A549 (cell line): ENCODE measurements at regions not wholly inside any gene's neighbourhood (a gene's known extent, or its start where the extent isn't known, plus 50 kb on each side); places are given as distances from the start of the nearest gene placed in this dataset.
A peak's percentile ranks its signal among the peaks of the same experiment; 100 is the strongest.

Experiments
- ATAC-seq, 2 experiments: fragments of 200-7000 bp in 1 of 2; fragments of >200 bp in 1 of 2; cut with Nextera tagmentation in 1 of 2; cut with Tn5 transposase in 1 of 2; 3 replicates each; pipeline versions ENCODE4 v1.8.0 to v1.9.1; 2018 to 2020; ENCODE audit warnings: mild to moderate bottlenecking in 1 of 2, moderate library complexity in 1 of 2
- CTCF ChIA-PET: fragments of 300-600 bp; sonication (Branson Sonifier 250); formaldehyde crosslinking; extraction: SDS; loops from one replicate; lab custom pipeline; 2021; ENCODE audit warnings: antibody characterized with exemption, inconsistent platforms; lab: Yijun Ruan, JAX
- POLR2A ChIA-PET: fragments of 350-600 bp; formaldehyde crosslinking; extraction: SDS; loops from one replicate; lab custom pipeline; 2021; ENCODE audit warnings: antibody characterized with exemption, inconsistent platforms; lab: Yijun Ruan, JAX
- DNase-seq, 2 experiments: peaks; one replicate each; pipeline versions ENCODE4 v3.0.0 to v3.0.0-alpha.2; 2011 to 2016; ENCODE audit warnings: low read depth in 1 of 2, low spot score in 1 of 2
- FAIRE-seq: peaks from 2 replicates; lab custom pipeline; 2011; peaks lifted over from hg19 to GRCh38; lab: Jason Lieb, UNC
- H3K27ac ChIP-seq, 2 experiments: fragments of >200 bp; sonication (Bioruptor Twin); formaldehyde crosslinking; 3 replicates each; pipeline ENCODE4 v1.5.1; 2016 to 2017
- H3K4me1 ChIP-seq: fragments of >200 bp; sonication (Bioruptor Twin); formaldehyde crosslinking; 3 replicates; pipeline ENCODE4 v1.6.1; 2016
- H3K4me2 ChIP-seq: fragments of >200 bp; sonication (Bioruptor Twin); formaldehyde crosslinking; 3 replicates; pipeline ENCODE4 v1.6.1; 2016
- H3K4me3 ChIP-seq: fragments of >200 bp; sonication (Bioruptor Twin); formaldehyde crosslinking; 3 replicates; pipeline ENCODE4 v1.5.1; 2016
- H3K9me3 ChIP-seq: fragments of >200 bp; sonication (Bioruptor Twin); formaldehyde crosslinking; 3 replicates; pipeline ENCODE4 v1.6.1; 2016
- CBX2 ChIP-seq: fragments of 200-600 bp; sonication (generic); IDR thresholded peaks from 2 replicates; pipeline ENCODE4 v1.6.1; 2016; ENCODE audit warnings: low read depth, mild to moderate bottlenecking, borderline replicate concordance
- CHD2 ChIP-seq: fragments of 150-350 bp; IDR thresholded peaks from 2 replicates; pipeline ENCODE4 v1.6.1; 2014; ENCODE audit warnings: low read length; ENCODE audit not compliant: partially characterized antibody
- HDAC2 ChIP-seq: fragments of 200-600 bp; sonication (generic); IDR thresholded peaks from 2 replicates; pipeline ENCODE4 v1.6.1; 2016
- JUN ChIP-seq, 2 experiments: fragments of >200 bp; sonication (Bioruptor Twin); formaldehyde crosslinking; IDR thresholded peaks; 2 replicates in 1 of 2; 3 replicates in 1 of 2; pipeline ENCODE4 v1.6.1; 2016 to 2017
- JUNB ChIP-seq: fragments of >200 bp; sonication (Bioruptor Twin); formaldehyde crosslinking; IDR thresholded peaks from 2 replicates; pipeline ENCODE4 v1.6.1; 2016
- KDM1A ChIP-seq: fragments of 200-600 bp; sonication (generic); IDR thresholded peaks from 2 replicates; pipeline ENCODE4 v1.6.1; 2016; ENCODE audit warnings: low read depth, mild to moderate bottlenecking
- MAX ChIP-seq: IDR thresholded peaks from 2 replicates; pipeline ENCODE4 v1.6.1; 2012
- MYC ChIP-seq: IDR thresholded peaks from 2 replicates; pipeline ENCODE4 v1.6.1; 2012; ENCODE audit warnings: mild to moderate bottlenecking, inconsistent platforms, low read length, improper control_type of control experiment, borderline replicate concordance
- NFE2L2 ChIP-seq: fragments of 150-350 bp; conservative IDR thresholded peaks from 2 replicates; pipeline ENCODE4 v1.6.1; 2014; ENCODE audit warnings: low read length
- NPAS2 ChIP-seq: fragments of 250-450 bp; sonication (Bioruptor Pico); IDR thresholded peaks from 2 replicates; pipeline ENCODE4 v1.8.0; 2022; ENCODE audit warnings: mild to moderate bottlenecking, moderate library complexity, borderline replicate concordance
- PBX3 ChIP-seq: IDR thresholded peaks from 2 replicates; pipeline ENCODE4 v1.6.1; 2012
- RAD21 ChIP-seq, 2 experiments: fragments of >200 bp in 1 of 2; sonication (Bioruptor Twin) in 1 of 2; formaldehyde crosslinking in 1 of 2; IDR thresholded peaks in 1 of 2; conservative IDR thresholded peaks in 1 of 2; 2 replicates in 1 of 2; 3 replicates in 1 of 2; pipeline ENCODE4 v1.6.1; 2012 to 2018; ENCODE audit warnings: inconsistent platforms in 1 of 2
- SMC3 ChIP-seq: fragments of >200 bp; sonication (Bioruptor Twin); formaldehyde crosslinking; IDR thresholded peaks from 3 replicates; pipeline ENCODE4 v1.6.1; 2018; ENCODE audit warnings: inconsistent platforms
- TFCP2L1 ChIP-seq: fragments of 250-450 bp; sonication (Bioruptor Pico); IDR thresholded peaks from 2 replicates; pipeline ENCODE4 v1.5.0; 2021; ENCODE audit warnings: mild to moderate bottlenecking
- TP53 ChIP-seq: fragments of 250-450 bp; sonication (Bioruptor Pico); IDR thresholded peaks from 2 replicates; pipeline ENCODE4 v1.5.0; 2021; ENCODE audit warnings: mild to moderate bottlenecking, moderate library complexity
- USF2 ChIP-seq: fragments of 450-650 bp; IDR thresholded peaks from 2 replicates; pipeline ENCODE4 v1.6.1; 2014; ENCODE audit warnings: antibody characterized with exemption
- ZC3H11A ChIP-seq: fragments of 450-650 bp; IDR thresholded peaks from 2 replicates; pipeline ENCODE4 v1.6.1; 2014; ENCODE audit warnings: antibody characterized with exemption, mild to moderate bottlenecking
- ZNF302 ChIP-seq: fragments of 250-450 bp; sonication (Bioruptor Pico); IDR thresholded peaks from 2 replicates; pipeline ENCODE4 v1.9.0; 2021; ENCODE audit warnings: inconsistent platforms, mild to moderate bottlenecking, moderate library complexity
- WGBS: methylation state at CpG from one replicate; pipeline ENCODE4 v1.1.6; 2017; ENCODE audit errors: missing lambda C conversion rate; 5-methylcytosine and 5-hydroxymethylcytosine counted together
- TF ChIP-seq, protein P1 (sequence below): fragments of 250-450 bp; sonication (Bioruptor Pico); IDR thresholded peaks from 2 replicates; pipeline ENCODE4 v1.5.0; 2021; ENCODE audit warnings: mild to moderate bottlenecking, moderate library complexity, borderline replicate concordance
- TF ChIP-seq, protein P2 (sequence below): fragments of >200 bp; sonication (Bioruptor Twin); formaldehyde crosslinking; IDR thresholded peaks from 2 replicates; pipeline ENCODE4 v1.6.1; 2016
- TF ChIP-seq, protein P3 (sequence below): fragments of >200 bp; sonication (Bioruptor Twin); formaldehyde crosslinking; IDR thresholded peaks from 3 replicates; pipeline ENCODE4 v1.5.1; 2016

DNA sequence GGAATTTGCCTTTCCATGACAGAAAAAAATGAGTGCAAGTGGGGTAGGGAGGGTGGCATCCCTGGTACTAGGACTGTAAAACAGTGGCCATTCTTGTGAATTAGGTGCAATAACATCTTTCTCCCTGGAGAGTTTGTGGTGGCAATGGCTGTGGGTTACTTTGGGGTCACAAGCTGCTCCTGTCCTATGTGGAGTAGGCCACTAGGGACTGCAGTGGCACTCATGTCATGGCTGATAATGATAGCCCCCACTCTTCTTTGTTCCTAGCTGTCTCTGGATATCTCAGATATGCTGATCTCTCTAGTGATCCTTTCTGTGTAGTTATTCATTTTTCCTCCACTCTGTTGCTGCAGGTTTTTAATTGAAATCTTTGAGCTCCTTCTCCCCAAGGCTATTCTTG, 270.5 kb upstream of the CHORDC1 start (continued):
- TF ChIP-seq ZNF302, result no peak
- TF ChIP-seq JUN (IDR thresholded peaks at IDR 0.05), result no peak
- TF ChIP-seq, all 56 proteins: peak for 0

- H3K9me3 ChIP-seq, result no peaks in the 10 kb centered on the region
- no peak for FAIRE-seq
- no peaks in the 10 kb centered on the region for H3K4me1 ChIP-seq
- no peak overlapping the region for H3K4me2 ChIP-seq
- ATAC-seq, result no peak
- ChIA-PET CTCF (no interaction called here), POLR2A (no interaction called here)
- no peak overlapping the region for H3K4me3 ChIP-seq
- DNase-seq, result no peak
- no peak for TF ChIP-seq KDM1A
- TF ChIP-seq JUNB, result no peak
- no peak for TF ChIP-seq TP53 (CRISPR knock-in tag)
- TF ChIP-seq NPAS2, result no peak
- no peak for TF ChIP-seq ZNF302
- no peak for TF ChIP-seq MAX
- no peak for TF ChIP-seq CHD2
- TF ChIP-seq, protein P1, sequence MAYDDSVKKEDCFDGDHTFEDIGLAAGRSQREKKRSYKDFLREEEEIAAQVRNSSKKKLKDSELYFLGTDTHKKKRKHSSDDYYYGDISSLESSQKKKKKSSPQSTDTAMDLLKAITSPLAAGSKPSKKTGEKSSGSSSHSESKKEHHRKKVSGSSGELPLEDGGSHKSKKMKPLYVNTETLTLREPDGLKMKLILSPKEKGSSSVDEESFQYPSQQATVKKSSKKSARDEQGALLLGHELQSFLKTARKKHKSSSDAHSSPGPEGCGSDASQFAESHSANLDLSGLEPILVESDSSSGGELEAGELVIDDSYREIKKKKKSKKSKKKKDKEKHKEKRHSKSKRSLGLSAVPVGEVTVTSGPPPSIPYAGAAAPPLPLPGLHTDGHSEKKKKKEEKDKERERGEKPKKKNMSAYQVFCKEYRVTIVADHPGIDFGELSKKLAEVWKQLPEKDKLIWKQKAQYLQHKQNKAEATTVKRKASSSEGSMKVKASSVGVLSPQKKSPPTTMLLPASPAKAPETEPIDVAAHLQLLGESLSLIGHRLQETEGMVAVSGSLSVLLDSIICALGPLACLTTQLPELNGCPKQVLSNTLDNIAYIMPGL (CRISPR knock-in tag), result no peak
- no peak for TF ChIP-seq PBX3
- TF ChIP-seq TFCP2L1 (CRISPR knock-in tag), result no peak
- TF ChIP-seq MYC, result no peak
- TF ChIP-seq ZC3H11A, result no peak
- TF ChIP-seq, protein P2, sequence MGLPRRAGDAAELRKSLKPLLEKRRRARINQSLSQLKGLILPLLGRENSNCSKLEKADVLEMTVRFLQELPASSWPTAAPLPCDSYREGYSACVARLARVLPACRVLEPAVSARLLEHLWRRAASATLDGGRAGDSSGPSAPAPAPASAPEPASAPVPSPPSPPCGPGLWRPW, result no peak
- no peak for TF ChIP-seq HDAC2
- TF ChIP-seq CBX2, result no peak
- WGBS, result 4% methylated on average over 2 of the region's 2 CpGs
- no peak overlapping the region for H3K27ac ChIP-seq
Observed at GRCh38 chr11:90491466-90491865, 268.6 kb upstream of the CHORDC1 start.

DNA sequence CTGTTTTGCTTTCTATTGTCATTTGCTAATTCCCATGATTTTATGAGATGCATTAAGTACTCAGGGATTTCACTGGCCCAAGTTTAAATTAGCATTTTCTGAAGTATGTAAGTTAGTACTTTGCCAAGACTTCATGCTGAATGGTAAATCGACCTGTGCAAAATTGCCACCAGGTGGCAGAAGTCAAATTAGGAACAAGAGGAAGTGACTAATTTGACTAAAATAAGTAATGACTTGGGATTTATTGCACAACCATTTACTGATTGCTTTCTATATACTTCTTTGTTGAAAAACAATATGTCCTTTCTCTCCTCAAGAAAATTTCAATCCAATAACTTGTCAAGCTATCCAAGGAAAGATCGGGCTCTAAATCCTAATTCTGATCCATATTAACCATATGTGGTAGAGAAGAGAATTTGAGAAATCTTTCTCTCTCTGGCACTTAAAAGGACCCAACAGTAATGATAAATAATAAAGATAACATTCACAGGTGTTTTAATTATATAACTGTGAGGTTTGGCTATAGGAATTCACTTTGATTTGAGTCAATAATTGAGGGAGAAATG, 253.7 kb upstream of the CHORDC1 start:
- ATAC-seq, result no peak
- H3K4me3 ChIP-seq, result no peak overlapping the region
- TF ChIP-seq USF2, result no peak
- no peak for TF ChIP-seq NFE2L2
- TF ChIP-seq, protein P3, sequence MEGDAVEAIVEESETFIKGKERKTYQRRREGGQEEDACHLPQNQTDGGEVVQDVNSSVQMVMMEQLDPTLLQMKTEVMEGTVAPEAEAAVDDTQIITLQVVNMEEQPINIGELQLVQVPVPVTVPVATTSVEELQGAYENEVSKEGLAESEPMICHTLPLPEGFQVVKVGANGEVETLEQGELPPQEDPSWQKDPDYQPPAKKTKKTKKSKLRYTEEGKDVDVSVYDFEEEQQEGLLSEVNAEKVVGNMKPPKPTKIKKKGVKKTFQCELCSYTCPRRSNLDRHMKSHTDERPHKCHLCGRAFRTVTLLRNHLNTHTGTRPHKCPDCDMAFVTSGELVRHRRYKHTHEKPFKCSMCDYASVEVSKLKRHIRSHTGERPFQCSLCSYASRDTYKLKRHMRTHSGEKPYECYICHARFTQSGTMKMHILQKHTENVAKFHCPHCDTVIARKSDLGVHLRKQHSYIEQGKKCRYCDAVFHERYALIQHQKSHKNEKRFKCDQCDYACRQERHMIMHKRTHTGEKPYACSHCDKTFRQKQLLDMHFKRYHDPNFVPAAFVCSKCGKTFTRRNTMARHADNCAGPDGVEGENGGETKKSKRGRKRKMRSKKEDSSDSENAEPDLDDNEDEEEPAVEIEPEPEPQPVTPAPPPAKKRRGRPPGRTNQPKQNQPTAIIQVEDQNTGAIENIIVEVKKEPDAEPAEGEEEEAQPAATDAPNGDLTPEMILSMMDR, result peak; percentile 46
- TF ChIP-seq RAD21 (conservative IDR thresholded peaks at IDR 0.05 in 1 of 2, IDR thresholded peaks at IDR 0.05 in 1 of 2), result peak; percentile 29 to 38; a peak in 3 of 5 replicates
- TF ChIP-seq SMC3, result peak; percentile 51
- TF ChIP-seq, all 56 proteins: peak for 3
- H3K9me3 ChIP-seq, result no peaks in the 10 kb centered on the region
- CTCF ChIA-PET, result no interaction called here
- no peaks in the 10 kb centered on the region for H3K4me1 ChIP-seq
- H3K27ac ChIP-seq, result no peak overlapping the region
- H3K4me2 ChIP-seq, result no peak overlapping the region
- POLR2A ChIA-PET, result no interaction called here
- DNase-seq (peak in 1 of 2 experiments; percentile 54), FAIRE-seq (no peak)
- 11% methylated on average over 2 of the region's 2 CpGs for WGBS
